GM10266 (cell line): ENCODE measurements at regions not wholly inside any gene's neighbourhood (a gene's known extent, or its start where the extent isn't known, plus 50 kb on each side); places are given as distances from the start of the nearest gene placed in this dataset.

Experiments
- DNase-seq: peaks from one replicate; pipeline ENCODE4 v3.0.0; 2012; ENCODE audit errors: extremely low spot score
- TF ChIP-seq, protein P1 (sequence below): IDR thresholded peaks from 2 replicates; pipeline ENCODE4 v1.5.1; 2012; ENCODE audit warnings: mild to moderate bottlenecking, low read depth; ENCODE audit not compliant: control insufficient read depth, insufficient read depth; ENCODE audit errors: missing control alignments

DNA sequence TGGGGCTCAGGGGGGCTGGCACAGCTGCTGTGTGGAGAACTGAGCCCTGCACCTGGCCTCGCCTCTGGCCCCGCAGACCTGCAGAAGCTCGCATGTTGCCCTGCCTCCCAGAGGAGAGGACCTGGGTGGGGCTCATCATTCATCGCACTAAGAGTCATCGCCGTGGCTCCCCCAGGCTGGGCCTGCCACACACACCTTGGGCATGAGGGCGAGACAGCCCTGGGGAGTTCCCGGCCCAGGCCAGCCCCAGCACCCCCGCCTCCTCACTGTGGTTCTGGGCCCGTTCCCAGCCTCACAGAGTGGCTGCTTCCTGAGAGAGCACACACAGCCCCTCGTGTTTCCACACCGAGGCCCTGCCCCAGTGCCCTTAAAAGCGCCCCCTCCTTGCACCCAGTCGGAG, 694.6 kb downstream of the TBC1D22A start:
- DNase-seq, result no peak
- TF ChIP-seq, protein P1, sequence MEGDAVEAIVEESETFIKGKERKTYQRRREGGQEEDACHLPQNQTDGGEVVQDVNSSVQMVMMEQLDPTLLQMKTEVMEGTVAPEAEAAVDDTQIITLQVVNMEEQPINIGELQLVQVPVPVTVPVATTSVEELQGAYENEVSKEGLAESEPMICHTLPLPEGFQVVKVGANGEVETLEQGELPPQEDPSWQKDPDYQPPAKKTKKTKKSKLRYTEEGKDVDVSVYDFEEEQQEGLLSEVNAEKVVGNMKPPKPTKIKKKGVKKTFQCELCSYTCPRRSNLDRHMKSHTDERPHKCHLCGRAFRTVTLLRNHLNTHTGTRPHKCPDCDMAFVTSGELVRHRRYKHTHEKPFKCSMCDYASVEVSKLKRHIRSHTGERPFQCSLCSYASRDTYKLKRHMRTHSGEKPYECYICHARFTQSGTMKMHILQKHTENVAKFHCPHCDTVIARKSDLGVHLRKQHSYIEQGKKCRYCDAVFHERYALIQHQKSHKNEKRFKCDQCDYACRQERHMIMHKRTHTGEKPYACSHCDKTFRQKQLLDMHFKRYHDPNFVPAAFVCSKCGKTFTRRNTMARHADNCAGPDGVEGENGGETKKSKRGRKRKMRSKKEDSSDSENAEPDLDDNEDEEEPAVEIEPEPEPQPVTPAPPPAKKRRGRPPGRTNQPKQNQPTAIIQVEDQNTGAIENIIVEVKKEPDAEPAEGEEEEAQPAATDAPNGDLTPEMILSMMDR, result no peak

DNA sequence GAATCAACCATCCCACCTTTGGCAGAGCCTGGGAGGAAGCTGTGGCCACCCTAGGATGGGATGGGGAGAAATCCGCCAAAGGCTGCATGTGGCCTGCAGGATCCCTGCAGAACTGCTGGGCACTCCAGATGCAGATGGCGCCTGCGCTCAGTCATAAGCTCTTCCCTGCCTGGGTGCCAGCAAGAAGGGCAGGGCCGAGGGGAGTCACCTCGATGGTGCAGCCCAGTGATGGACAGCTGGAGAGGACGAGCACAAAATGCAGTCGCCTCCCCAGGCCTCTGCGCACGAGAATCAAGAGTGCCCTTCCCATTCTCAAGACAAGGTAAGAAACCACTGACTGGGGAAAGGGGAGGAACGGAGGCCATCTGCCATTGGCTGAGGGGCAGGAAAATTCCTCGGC, 693.6 kb downstream of the TBC1D22A start:
- no peak for DNase-seq
- TF ChIP-seq, protein P1, result no peak

DNA sequence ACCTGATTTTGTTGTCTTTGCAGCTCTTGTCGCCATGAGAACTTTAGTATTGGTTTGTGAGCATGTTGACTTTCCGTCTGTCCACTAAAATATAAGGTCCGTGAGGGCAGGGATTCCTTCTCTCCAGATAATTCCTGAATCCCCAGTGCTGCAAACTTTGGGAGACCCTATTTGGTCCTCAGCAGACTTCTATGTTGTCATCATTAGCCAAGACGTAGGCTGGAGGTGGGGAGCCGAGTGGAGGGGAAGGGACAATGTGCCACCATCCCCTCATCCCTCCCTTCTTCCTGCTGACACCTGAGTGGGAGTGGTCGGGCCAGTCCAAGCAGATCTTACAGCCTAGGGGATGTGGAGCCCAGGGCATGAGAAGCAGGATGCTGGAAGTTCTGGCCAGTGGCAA, 690.6 kb downstream of the TBC1D22A start:
- no peak for DNase-seq
- TF ChIP-seq, protein P1, result no peak

DNA sequence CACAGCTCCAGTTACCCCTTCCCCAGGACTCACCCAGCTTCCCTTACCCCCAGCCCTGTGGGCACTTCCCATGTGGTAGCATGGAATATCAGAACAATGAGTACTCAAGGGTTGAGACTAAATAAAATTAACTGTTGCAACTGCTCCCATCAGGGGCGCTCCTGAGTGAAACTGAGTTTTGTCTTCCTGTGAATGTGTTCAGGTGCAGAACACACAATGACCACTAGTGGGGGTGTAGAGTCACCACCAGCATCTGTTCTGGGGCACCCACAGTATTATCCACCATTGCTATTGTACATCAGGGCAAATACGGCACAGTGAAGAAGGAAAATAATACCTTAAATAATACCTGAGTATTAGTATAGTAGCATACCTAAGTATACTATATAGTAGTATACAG, 689.7 kb downstream of the TBC1D22A start:
- TF ChIP-seq, protein P1, result no peak

DNA sequence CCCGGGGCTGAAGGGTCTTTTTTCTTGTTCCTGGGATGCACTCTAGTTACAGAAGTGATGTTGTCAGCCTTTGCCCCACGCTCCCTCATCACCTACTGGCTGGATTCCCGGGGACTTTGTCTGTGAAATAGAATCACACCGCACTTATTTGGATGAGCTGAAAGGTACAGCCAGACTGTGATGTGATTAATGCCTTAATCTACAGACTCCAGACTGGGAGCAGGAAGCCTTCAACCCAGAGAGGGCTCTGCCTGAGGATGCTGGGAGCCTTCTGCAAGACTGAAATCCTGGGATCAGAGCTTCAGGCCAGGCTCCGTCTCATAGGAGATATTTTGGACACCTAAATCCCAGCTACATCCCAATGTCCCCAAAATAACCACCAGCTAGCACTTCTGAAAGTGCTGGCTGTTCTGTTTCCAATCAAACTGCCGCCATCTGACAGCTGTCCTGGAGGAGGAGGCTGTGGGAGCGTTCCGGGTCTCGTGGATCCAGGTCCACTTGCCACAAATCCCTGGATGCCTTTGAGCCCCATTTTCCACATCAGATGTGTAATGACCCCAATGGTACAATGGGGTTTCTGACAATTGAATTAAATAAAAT, 688.5 kb downstream of the TBC1D22A start:
- TF ChIP-seq, protein P1, result no peak
- DNase-seq, result no peak

More for the DNA sequence above, 689.7 kb downstream of the TBC1D22A start:
- DNase-seq, result no peak

DNA sequence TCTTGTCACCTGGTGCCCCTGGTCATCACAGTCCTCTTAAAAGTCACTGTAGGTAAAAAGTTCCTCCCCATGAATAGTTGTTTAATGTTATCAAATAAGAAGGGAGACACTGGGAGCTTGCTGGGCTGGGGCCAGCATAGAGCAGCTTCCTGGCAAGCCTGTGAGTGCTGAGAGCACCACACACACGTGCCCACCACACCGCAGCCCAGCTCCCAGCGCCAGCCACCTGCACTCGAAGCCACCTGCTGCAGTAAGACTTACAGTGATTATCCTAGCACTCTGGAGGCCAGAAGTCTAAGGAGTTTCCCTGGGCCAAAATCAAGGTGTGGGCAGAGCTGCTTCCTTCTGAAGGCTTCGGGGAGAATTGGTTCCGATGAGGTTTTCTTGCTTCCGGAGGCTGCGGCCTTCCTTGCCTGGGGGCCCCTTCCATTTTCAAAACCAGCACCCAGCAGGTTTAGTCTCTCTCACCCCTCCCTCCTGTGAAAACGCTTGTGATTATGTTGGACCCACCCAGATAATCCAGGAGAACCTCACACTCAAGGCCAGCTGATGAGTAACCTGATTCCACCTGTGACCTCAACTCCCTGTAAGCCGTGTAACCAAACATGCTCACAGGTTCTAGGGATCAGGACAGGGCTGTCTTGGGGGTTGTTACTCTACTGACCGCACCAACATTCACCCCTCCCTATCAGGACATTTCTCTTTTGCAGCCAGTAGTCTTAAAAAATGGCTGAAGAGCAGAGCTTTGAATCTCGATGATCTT, 687.2 kb downstream of the TBC1D22A start:
- DNase-seq, result no peak
- TF ChIP-seq, protein P1, result no peak
